ENCODE measurements at regions not wholly inside any gene's neighbourhood (a gene's known extent, or its start where the extent isn't known, plus 50 kb on each side); places are given as distances from the start of the nearest gene placed in this dataset.

- Histone ChIP-seq H3K27me3 (ENCODE audit: insufficient read depth, low read length) (no peaks in the 10 kb centered on the region), H2AFZ (ENCODE audit: low read length) (no peak overlapping the region), H3K36me3 (ENCODE audit: insufficient read depth, low read length) (no peaks in the 10 kb centered on the region), H3K4me1 (ENCODE audit: insufficient read depth, low read length) (no peaks in the 10 kb centered on the region), H3K9me3 (ENCODE audit: low read depth, low read length) (no peaks in the 10 kb centered on the region), H3K79me2 (ENCODE audit: insufficient read depth, low read length) (no peaks in the 10 kb centered on the region), H4K20me1 (ENCODE audit: insufficient read depth, low read length) (no peaks in the 10 kb centered on the region), H3K4me2 (ENCODE audit: insufficient read depth, low read length) (no peak overlapping the region), H3K4me3 (ENCODE audit: insufficient read depth, low read length) (no peak overlapping the region), H3K27ac (ENCODE audit: low read depth, low read length) (no peak overlapping the region)
- DNase-seq (ENCODE audit: insufficient read length, low spot score, missing footprints), result no peak
- no peak for TF ChIP-seq CTCF (IDR thresholded peaks at IDR 0.05; ENCODE audit: extremely low read depth, low read depth, low read length)
These were observed 1583.2 kb upstream of the WWC1 start for GRCh38 chr5:166708291-166708690.

GRCh38 chr5:166709691-166710090 is 1581.8 kb upstream of the WWC1 start:
- H3K4me1 ChIP-seq (ENCODE audit: insufficient read depth, low read length), result no peaks in the 10 kb centered on the region
- H4K20me1 ChIP-seq (ENCODE audit: insufficient read depth, low read length), result no peaks in the 10 kb centered on the region
- no peak overlapping the region for H3K27ac ChIP-seq (ENCODE audit: low read depth, low read length)
- no peaks in the 10 kb centered on the region for H3K27me3 ChIP-seq (ENCODE audit: insufficient read depth, low read length)
- TF ChIP-seq CTCF (IDR thresholded peaks at IDR 0.05; ENCODE audit: extremely low read depth, low read depth, low read length), result no peak
- H3K9me3 ChIP-seq (ENCODE audit: low read depth, low read length), result no peaks in the 10 kb centered on the region
- H3K4me2 ChIP-seq (ENCODE audit: insufficient read depth, low read length), result no peak overlapping the region
- no peak overlapping the region for H2AFZ ChIP-seq (ENCODE audit: low read length)
- H3K79me2 ChIP-seq (ENCODE audit: insufficient read depth, low read length), result no peaks in the 10 kb centered on the region
- H3K36me3 ChIP-seq (ENCODE audit: insufficient read depth, low read length), result no peaks in the 10 kb centered on the region
- no peak for DNase-seq (ENCODE audit: insufficient read length, low spot score, missing footprints)
- no peak overlapping the region for H3K4me3 ChIP-seq (ENCODE audit: insufficient read depth, low read length)

- Histone ChIP-seq H3K27me3 (ENCODE audit: insufficient read depth, low read length) (no peaks in the 10 kb centered on the region), H3K4me1 (ENCODE audit: insufficient read depth, low read length) (no peaks in the 10 kb centered on the region), H2AFZ (ENCODE audit: low read length) (no peak overlapping the region), H4K20me1 (ENCODE audit: insufficient read depth, low read length) (no peaks in the 10 kb centered on the region), H3K4me3 (ENCODE audit: insufficient read depth, low read length) (no peak overlapping the region), H3K27ac (ENCODE audit: low read depth, low read length) (no peak overlapping the region), H3K36me3 (ENCODE audit: insufficient read depth, low read length) (no peaks in the 10 kb centered on the region), H3K9me3 (ENCODE audit: low read depth, low read length) (no peaks in the 10 kb centered on the region), H3K79me2 (ENCODE audit: insufficient read depth, low read length) (no peaks in the 10 kb centered on the region), H3K4me2 (ENCODE audit: insufficient read depth, low read length) (no peak overlapping the region)
- DNase-seq (ENCODE audit: insufficient read length, low spot score, missing footprints), result no peak
- no peak for TF ChIP-seq CTCF (IDR thresholded peaks at IDR 0.05; ENCODE audit: extremely low read depth, low read depth, low read length)
These were observed 1581.2 kb upstream of the WWC1 start for GRCh38 chr5:166710271-166710670.

DNA sequence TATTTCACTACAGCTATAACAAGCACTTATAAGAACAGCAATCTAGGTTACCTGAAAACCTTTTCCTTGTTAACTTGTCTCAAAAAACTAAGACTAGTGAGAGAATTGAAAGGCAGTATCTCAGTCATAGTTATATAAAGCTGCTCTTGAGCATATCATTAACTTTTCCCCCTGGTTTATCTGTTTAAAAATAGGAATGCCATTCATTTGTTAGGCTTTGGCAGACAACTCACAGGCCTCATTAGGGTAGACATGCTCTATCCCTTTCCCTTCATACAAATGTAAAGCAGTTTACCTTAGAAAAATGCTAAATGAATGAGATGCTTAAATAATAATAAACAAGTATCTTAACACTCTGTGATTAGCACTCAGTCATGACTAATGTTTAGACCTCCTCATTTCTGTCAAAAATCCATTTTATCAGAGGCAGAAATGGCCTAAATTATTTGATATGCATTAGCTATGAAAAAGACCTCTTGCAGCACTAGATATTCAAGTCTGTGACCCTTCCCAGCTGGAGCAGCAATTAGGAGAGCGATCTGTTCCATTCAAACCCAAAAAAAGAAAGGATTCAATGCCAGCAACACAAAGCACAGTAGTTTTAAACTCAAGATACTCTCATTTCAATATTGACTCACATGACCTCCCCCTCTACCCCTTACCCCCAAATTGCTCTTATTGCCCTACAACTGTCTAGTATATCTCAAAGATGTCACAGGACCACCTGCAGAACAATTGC is 1578.8 kb upstream of the WWC1 start:
- DNase-seq (ENCODE audit: insufficient read length, low spot score, missing footprints), result no peak
- H3K9me3 ChIP-seq (ENCODE audit: low read depth, low read length), result no peaks in the 10 kb centered on the region
- no peaks in the 10 kb centered on the region for H3K27me3 ChIP-seq (ENCODE audit: insufficient read depth, low read length)
- H3K4me1 ChIP-seq (ENCODE audit: insufficient read depth, low read length), result no peaks in the 10 kb centered on the region
- no peaks in the 10 kb centered on the region for H3K79me2 ChIP-seq (ENCODE audit: insufficient read depth, low read length)
- H3K4me2 ChIP-seq (ENCODE audit: insufficient read depth, low read length), result no peak overlapping the region
- H4K20me1 ChIP-seq (ENCODE audit: insufficient read depth, low read length), result no peaks in the 10 kb centered on the region
- H3K36me3 ChIP-seq (ENCODE audit: insufficient read depth, low read length), result no peaks in the 10 kb centered on the region
- no peak overlapping the region for H3K27ac ChIP-seq (ENCODE audit: low read depth, low read length)
- no peak for TF ChIP-seq CTCF (IDR thresholded peaks at IDR 0.05; ENCODE audit: extremely low read depth, low read depth, low read length)
- H3K4me3 ChIP-seq (ENCODE audit: insufficient read depth, low read length), result no peak overlapping the region
- H2AFZ ChIP-seq (ENCODE audit: low read length), result no peak overlapping the region
